HEK293T (cell line): ENCODE measurements at regions not wholly inside any gene's neighbourhood (a gene's known extent, or its start where the extent isn't known, plus 50 kb on each side); places are given as distances from the start of the nearest gene placed in this dataset.
"Not testable (repeated sequence)": the region's sequence is repeated elsewhere in the genome, so short reads cannot be mapped to it uniquely, and the experiment has no call there.

Experiments used
- CTCF ChIA-PET: fragments of 350-600 bp; formaldehyde crosslinking; extraction: SDS; loops from one replicate; lab custom pipeline; 2021; ENCODE audit warnings: antibody characterized with exemption, inconsistent platforms; lab: Yijun Ruan, JAX
- POLR2A ChIA-PET: fragments of 350-600 bp; formaldehyde crosslinking; extraction: SDS; loops from one replicate; lab custom pipeline; 2020; ENCODE audit warnings: antibody characterized with exemption, inconsistent platforms; lab: Yijun Ruan, JAX
- DNase-seq: peaks from one replicate; pipeline ENCODE4 v3.0.0; 2012; ENCODE audit warnings: mixed read lengths; ENCODE audit errors: extremely low spot score
- ARNT ChIP-seq: fragments of 450-650 bp; IDR thresholded peaks from 2 replicates; pipeline ENCODE4 v1.6.1; 2017; ENCODE audit warnings: mild to moderate bottlenecking
- BHLHE40 ChIP-seq: fragments of 450-650 bp; IDR thresholded peaks from 2 replicates; pipeline ENCODE4 v1.6.1; 2016; ENCODE audit warnings: mild to moderate bottlenecking, moderate library complexity, borderline replicate concordance
- CTBP1 ChIP-seq: fragments of 450-650 bp; IDR thresholded peaks from 2 replicates; pipeline ENCODE4 v1.6.1; 2016; ENCODE audit warnings: borderline replicate concordance
- ELF4 ChIP-seq: fragments of 450-650 bp; IDR thresholded peaks from 2 replicates; pipeline ENCODE4 v1.6.1; 2017; ENCODE audit warnings: antibody characterized with exemption
- FOXA1 ChIP-seq: fragments of 450-650 bp; IDR thresholded peaks from 2 replicates; pipeline ENCODE4 v1.6.1; 2016; ENCODE audit warnings: mild to moderate bottlenecking
- FOXK2 ChIP-seq: fragments of 450-650 bp; IDR thresholded peaks from 2 replicates; pipeline ENCODE4 v1.6.1; 2016; ENCODE audit warnings: mild to moderate bottlenecking
- FOXM1 ChIP-seq: fragments of 450-650 bp; IDR thresholded peaks from 2 replicates; pipeline ENCODE4 v1.6.1; 2017; ENCODE audit warnings: mild to moderate bottlenecking, borderline replicate concordance
- HDGF ChIP-seq: fragments of 450-650 bp; IDR thresholded peaks from 2 replicates; pipeline ENCODE4 v1.6.1; 2017; ENCODE audit warnings: antibody characterized with exemption, borderline replicate concordance
- L3MBTL2 ChIP-seq: fragments of 450-650 bp; conservative IDR thresholded peaks from 2 replicates; pipeline ENCODE4 v1.6.1; 2016; ENCODE audit warnings: mild to moderate bottlenecking
- LEF1 ChIP-seq: fragments of 450-650 bp; IDR thresholded peaks from 2 replicates; pipeline ENCODE4 v1.6.1; 2017; ENCODE audit warnings: mild to moderate bottlenecking, borderline replicate concordance
- NFRKB ChIP-seq: fragments of 450-650 bp; IDR thresholded peaks from 2 replicates; pipeline ENCODE4 v1.6.1; 2016; ENCODE audit warnings: mild to moderate bottlenecking, moderate library complexity
- PKNOX1 ChIP-seq: fragments of 450-650 bp; IDR thresholded peaks from 2 replicates; pipeline ENCODE4 v1.6.1; 2016
- SP1 ChIP-seq: fragments of 450-650 bp; IDR thresholded peaks from 2 replicates; pipeline ENCODE4 v1.6.1; 2017
- SUZ12 ChIP-seq: fragments of 450-650 bp; IDR thresholded peaks from 2 replicates; pipeline ENCODE4 v1.6.1; 2016; ENCODE audit warnings: mild to moderate bottlenecking
- TARDBP ChIP-seq: fragments of 450-650 bp; IDR thresholded peaks from 2 replicates; pipeline ENCODE4 v1.6.1; 2016
- ZNF384 ChIP-seq: fragments of 450-650 bp; IDR thresholded peaks from 2 replicates; pipeline ENCODE4 v1.6.1; 2016

- no peak for DNase-seq
- CTCF ChIA-PET = no interaction called here
- POLR2A ChIA-PET = no interaction called here
- TF ChIP-seq TARDBP (no peak), ELF4 (no peak), PKNOX1 (no peak), CTBP1 (no peak)
These were observed 185.0 kb upstream of the GRIN3A start for GRCh38 chr9:101923451-101923850.

- DNase-seq, CTCF ChIA-PET, POLR2A ChIA-PET: not testable (repeated sequence)
These were observed 178.5 kb upstream of the GRIN3A start for GRCh38 chr9:101916948-101917347.

- DNase-seq = no peak
- POLR2A ChIA-PET = no interaction called here
- CTCF ChIA-PET = no interaction called here
- TF ChIP-seq ZNF384 (no peak), PKNOX1 (no peak), HDGF (no peak), L3MBTL2 (no peak), FOXK2 (no peak), CTBP1 (no peak), SUZ12 (no peak), SP1 (no peak), FOXM1 (no peak), ELF4 (no peak), FOXA1 (no peak), TARDBP (no peak), LEF1 (no peak), ARNT (no peak), NFRKB (no peak), BHLHE40 (no peak)
These were observed 177.0 kb upstream of the GRIN3A start for GRCh38 chr9:101915482-101915881.

- DNase-seq = no peak
- ChIA-PET POLR2A (no interaction called here), CTCF (no interaction called here)
- TF ChIP-seq FOXA1 = no peak
- no peak for TF ChIP-seq ZNF384
- TF ChIP-seq NFRKB = no peak
- TF ChIP-seq ELF4 = no peak
- TF ChIP-seq CTBP1 = no peak
- TF ChIP-seq FOXK2 = no peak
- TF ChIP-seq FOXM1 = no peak
- TF ChIP-seq SUZ12 = no peak
These were observed 174.3 kb upstream of the GRIN3A start for GRCh38 chr9:101912698-101913097.

GRCh38 chr9:101907466-101907865 is 169.0 kb upstream of the GRIN3A start:
- ChIA-PET POLR2A (no interaction called here), CTCF (no interaction called here)
- no peak for TF ChIP-seq FOXK2
- TF ChIP-seq FOXM1 = no peak
- TF ChIP-seq ZNF384 = no peak
- no peak for TF ChIP-seq ARNT
- TF ChIP-seq FOXA1 = no peak
- TF ChIP-seq L3MBTL2 = no peak
- TF ChIP-seq PKNOX1 = no peak
- TF ChIP-seq BHLHE40 = no peak
- no peak for TF ChIP-seq SUZ12
- TF ChIP-seq ELF4 = no peak
- TF ChIP-seq TARDBP = no peak
- no peak for TF ChIP-seq HDGF
- no peak for TF ChIP-seq LEF1
- DNase-seq = no peak

GRCh38 chr9:101904845-101905244 is 166.4 kb upstream of the GRIN3A start:
- TF ChIP-seq FOXM1 = no peak
- no peak for TF ChIP-seq CTBP1
- TF ChIP-seq ELF4 = no peak
- CTCF ChIA-PET = no interaction called here
- DNase-seq = no peak
- POLR2A ChIA-PET = no interaction called here

- CTCF ChIA-PET = no interaction called here
- POLR2A ChIA-PET = no interaction called here
- no peak for DNase-seq
- TF ChIP-seq FOXM1 = no peak
- no peak for TF ChIP-seq SP1
- TF ChIP-seq FOXK2 = no peak
- TF ChIP-seq BHLHE40 = no peak
- TF ChIP-seq SUZ12 = no peak
- TF ChIP-seq HDGF = no peak
- TF ChIP-seq L3MBTL2 = no peak
- no peak for TF ChIP-seq ELF4
- no peak for TF ChIP-seq NFRKB
- no peak for TF ChIP-seq LEF1
- TF ChIP-seq ARNT = no peak
- TF ChIP-seq TARDBP = no peak
- no peak for TF ChIP-seq PKNOX1
- TF ChIP-seq FOXA1 = no peak
- TF ChIP-seq CTBP1 = no peak
- TF ChIP-seq ZNF384 = no peak
These were observed 163.6 kb upstream of the GRIN3A start for GRCh38 chr9:101902051-101902450.
